ENCODE measurements at regions not wholly inside any gene's neighbourhood (a gene's known extent, or its start where the extent isn't known, plus 50 kb on each side); places are given as distances from the start of the nearest gene placed in this dataset.

- DNase-seq, result no peak
Measured at GRCh38 chr2:34353509-34354113, 754.5 kb upstream of the FAM98A start.

GRCh38 chr2:34349527-34349926, 750.4 kb upstream of the FAM98A start:
- DNase-seq, result no peak

- no peak for DNase-seq
Measured at GRCh38 chr2:34345030-34345429, 745.9 kb upstream of the FAM98A start.

- DNase-seq, result no peak
Measured at GRCh38 chr2:34340307-34340706, 741.2 kb upstream of the FAM98A start.

- no peak for DNase-seq
Measured at GRCh38 chr2:34337735-34338134, 738.6 kb upstream of the FAM98A start.

- DNase-seq, result no peak
Measured at GRCh38 chr2:34332813-34333212, 733.7 kb upstream of the FAM98A start.

- no peak for DNase-seq
Measured at GRCh38 chr2:34320056-34320455, 721.0 kb upstream of the FAM98A start.

GRCh38 chr2:34317797-34318196, 718.7 kb upstream of the FAM98A start:
- no peak for DNase-seq

- no peak for DNase-seq
Measured at GRCh38 chr2:34316788-34317187, 717.7 kb upstream of the FAM98A start.

GRCh38 chr2:34311816-34312215, 712.7 kb upstream of the FAM98A start:
- DNase-seq, result no peak

GRCh38 chr2:34308140-34308539, 709.0 kb upstream of the FAM98A start:
- no peak for DNase-seq

GRCh38 chr2:34307636-34308035, 708.5 kb upstream of the FAM98A start:
- no peak for DNase-seq

- no peak for DNase-seq
Measured at GRCh38 chr2:34306745-34307144, 707.6 kb upstream of the FAM98A start.

GRCh38 chr2:34305587-34305986, 706.5 kb upstream of the FAM98A start:
- no peak for DNase-seq

- DNase-seq, result no peak
Measured at GRCh38 chr2:34294961-34295360, 695.9 kb upstream of the FAM98A start.

- DNase-seq, result no peak
Measured at GRCh38 chr2:34291076-34291475, 692.0 kb upstream of the FAM98A start.

GRCh38 chr2:34288016-34288415, 688.9 kb upstream of the FAM98A start:
- DNase-seq, result no peak

GRCh38 chr2:34280606-34281005, 681.5 kb upstream of the FAM98A start:
- DNase-seq, result no peak

- DNase-seq, result no peak
Measured at GRCh38 chr2:34266908-34267697, 668.0 kb upstream of the FAM98A start.

GRCh38 chr2:34261701-34262100, 662.6 kb upstream of the FAM98A start:
- no peak for DNase-seq

- no peak for DNase-seq
Measured at GRCh38 chr2:34254272-34254878, 655.3 kb upstream of the FAM98A start.

- DNase-seq, result no peak
Measured at GRCh38 chr2:34252111-34252510, 653.0 kb upstream of the FAM98A start.

GRCh38 chr2:34251578-34251977, 652.5 kb upstream of the FAM98A start:
- no peak for DNase-seq

- no peak for DNase-seq
Measured at GRCh38 chr2:34244195-34244594, 645.1 kb upstream of the FAM98A start.

All from inflammatory macrophage treated with lipopolysaccharide for 4 hours (primary cell).